AG09309 (cell line): ENCODE measurements at regions not wholly inside any gene's neighbourhood (a gene's known extent, or its start where the extent isn't known, plus 50 kb on each side); places are given as distances from the start of the nearest gene placed in this dataset.

ENCODE experiments used
- DNase-seq: peaks from one replicate; pipeline ENCODE4 v3.0.0-alpha.2; 2010; ENCODE audit warnings: low read depth
- H3K4me3 ChIP-seq: 2 replicates; pipeline ENCODE4 v1.5.1; 2011; ENCODE audit warnings: mild to moderate bottlenecking, low read depth, low read length, moderate library complexity; ENCODE audit not compliant: control insufficient read depth
- TF ChIP-seq, protein P1 (sequence below): IDR thresholded peaks from 2 replicates; pipeline ENCODE4 v1.5.1; 2011; ENCODE audit warnings: mild to moderate bottlenecking, low read depth, low read length, inconsistent platforms; ENCODE audit not compliant: insufficient read depth, control insufficient read depth; ENCODE audit errors: missing control alignments

DNA sequence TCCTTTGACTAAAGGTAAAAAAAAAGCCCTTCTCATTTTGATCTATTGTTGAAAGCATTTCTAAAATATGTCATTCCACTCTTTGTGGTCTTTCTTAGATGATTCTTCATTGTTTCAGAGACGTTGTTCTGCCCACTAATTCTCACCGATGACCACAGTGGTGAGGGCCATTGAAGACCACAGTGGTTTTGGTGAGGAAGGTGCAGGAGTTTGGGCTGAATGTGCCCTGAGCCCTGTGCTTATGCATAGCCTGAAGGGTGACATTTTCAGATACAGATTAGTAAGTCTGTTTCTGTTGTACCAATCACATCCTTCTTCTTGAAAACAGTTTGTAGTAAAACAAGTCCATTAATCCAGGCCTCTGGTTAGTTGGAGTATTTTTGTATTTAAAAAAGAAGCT lies 251.3 kb upstream of the ATP5MC3 start:
- TF ChIP-seq, protein P1, sequence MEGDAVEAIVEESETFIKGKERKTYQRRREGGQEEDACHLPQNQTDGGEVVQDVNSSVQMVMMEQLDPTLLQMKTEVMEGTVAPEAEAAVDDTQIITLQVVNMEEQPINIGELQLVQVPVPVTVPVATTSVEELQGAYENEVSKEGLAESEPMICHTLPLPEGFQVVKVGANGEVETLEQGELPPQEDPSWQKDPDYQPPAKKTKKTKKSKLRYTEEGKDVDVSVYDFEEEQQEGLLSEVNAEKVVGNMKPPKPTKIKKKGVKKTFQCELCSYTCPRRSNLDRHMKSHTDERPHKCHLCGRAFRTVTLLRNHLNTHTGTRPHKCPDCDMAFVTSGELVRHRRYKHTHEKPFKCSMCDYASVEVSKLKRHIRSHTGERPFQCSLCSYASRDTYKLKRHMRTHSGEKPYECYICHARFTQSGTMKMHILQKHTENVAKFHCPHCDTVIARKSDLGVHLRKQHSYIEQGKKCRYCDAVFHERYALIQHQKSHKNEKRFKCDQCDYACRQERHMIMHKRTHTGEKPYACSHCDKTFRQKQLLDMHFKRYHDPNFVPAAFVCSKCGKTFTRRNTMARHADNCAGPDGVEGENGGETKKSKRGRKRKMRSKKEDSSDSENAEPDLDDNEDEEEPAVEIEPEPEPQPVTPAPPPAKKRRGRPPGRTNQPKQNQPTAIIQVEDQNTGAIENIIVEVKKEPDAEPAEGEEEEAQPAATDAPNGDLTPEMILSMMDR, result no peak
- no peak overlapping the region for H3K4me3 ChIP-seq
- no peak for DNase-seq

DNA sequence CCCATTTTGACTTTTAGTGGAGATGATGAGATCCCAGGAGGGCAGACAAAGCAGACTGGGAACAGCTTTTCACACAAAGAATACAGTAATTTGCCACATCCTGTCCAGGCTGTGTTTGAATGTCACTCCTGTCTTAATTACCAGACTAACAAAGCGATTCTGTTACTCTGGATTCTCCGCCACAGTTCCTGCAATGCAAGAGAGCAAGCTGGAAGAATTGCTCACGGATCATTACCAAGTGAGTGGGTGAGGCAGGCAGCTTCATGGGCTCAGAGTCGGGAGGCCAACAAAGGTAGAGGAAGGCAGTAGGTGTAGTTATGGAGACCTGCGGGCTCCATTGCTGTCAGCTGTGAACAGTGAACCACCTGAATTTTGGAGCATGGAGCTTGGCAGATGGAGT lies 250.5 kb upstream of the ATP5MC3 start:
- TF ChIP-seq, protein P1, result no peak
- no peak for DNase-seq
- H3K4me3 ChIP-seq, result no peak overlapping the region

DNA sequence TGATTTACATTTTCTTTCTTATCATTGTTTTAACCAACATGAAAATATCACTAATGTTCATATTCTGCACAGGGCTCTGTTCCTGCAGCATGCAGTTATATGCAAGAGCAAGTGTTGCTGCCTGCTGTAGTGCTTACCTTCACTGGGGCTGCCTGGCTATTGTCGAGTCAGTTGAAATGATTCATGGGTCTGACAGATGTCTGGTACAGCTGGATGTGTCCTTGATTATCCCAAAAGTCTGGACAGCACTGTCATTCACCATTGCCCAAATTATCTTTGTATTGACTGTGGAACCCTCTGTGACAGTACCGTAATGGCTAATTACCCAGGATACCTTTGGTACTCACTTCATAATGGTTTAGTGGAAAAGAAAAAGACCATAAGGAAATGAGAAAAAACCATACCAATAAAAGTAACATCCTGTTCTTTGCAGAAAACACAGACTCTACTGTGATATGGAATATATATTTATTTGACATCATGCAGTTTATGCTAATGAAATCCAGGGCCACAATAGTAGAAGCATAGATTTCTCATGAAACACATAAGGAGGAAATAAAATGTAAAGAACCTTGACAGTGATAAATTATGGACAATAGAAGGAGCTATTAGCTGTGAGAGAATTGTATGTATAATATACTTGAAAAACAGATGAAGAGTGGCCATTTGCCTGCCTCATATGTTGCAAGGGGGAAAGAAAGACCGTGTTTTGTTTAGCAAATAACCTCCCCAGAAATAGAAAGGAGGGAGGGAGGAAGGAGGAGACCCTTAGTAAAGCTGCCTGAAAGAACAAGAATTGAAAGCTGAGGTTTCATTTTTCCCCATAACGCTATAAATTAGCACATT lies 249.8 kb upstream of the ATP5MC3 start:
- H3K4me3 ChIP-seq, result no peak overlapping the region
- no peak for DNase-seq
- TF ChIP-seq, protein P1, result no peak

DNA sequence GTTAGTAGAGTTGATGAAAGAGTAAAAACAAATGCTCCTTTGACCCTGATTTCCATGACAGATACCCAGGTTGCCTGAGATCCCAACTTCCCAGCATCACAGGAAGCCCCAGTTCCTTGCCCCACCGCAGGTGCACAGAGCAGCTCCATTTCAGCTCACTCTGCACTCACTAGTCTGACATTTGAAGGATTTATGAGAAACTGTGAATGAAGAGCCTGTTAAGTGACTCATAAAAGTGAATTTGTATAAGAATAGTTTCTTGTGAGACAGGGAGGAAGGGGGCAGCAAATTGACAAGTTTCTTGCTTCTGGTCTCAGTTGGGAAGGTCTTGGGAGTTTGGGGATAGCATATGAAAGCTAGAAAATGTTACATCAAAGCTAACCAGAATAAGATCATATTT lies 248.7 kb upstream of the ATP5MC3 start:
- DNase-seq, result no peak

DNA sequence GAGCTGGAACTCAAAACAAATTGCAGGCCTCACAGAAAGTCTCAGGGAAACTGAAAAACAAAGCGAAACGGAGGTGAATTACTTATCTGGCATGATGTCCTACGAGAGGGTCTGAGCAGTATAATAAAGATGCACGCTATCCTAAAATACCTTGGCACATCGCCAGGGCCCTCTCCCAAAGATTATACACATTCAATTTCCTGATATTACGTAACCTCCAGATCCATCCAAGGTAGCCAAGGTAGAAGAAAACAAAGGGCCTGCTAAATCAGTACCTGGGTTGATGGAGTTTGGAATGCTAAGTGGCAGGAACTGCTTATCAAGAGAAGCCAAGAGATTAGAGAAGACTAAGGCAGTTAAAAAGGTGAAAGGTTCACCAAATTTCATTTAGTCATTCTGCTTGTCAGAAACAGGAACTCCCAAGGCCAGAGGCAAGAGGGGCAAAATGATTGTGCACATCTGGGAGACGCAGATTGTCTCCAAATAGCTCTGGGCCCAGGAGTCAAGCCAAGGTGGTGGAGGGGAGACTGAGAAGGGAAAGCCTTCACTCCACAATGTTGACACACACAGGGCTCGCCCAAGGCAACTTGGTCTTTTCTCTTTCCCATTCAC lies 236.8 kb upstream of the ATP5MC3 start:
- TF ChIP-seq, protein P1, result no peak
- H3K4me3 ChIP-seq, result no peak overlapping the region
- no peak for DNase-seq

More for the DNA sequence above, 248.7 kb upstream of the ATP5MC3 start:
- TF ChIP-seq, protein P1, result no peak
- H3K4me3 ChIP-seq, result no peak overlapping the region

DNA sequence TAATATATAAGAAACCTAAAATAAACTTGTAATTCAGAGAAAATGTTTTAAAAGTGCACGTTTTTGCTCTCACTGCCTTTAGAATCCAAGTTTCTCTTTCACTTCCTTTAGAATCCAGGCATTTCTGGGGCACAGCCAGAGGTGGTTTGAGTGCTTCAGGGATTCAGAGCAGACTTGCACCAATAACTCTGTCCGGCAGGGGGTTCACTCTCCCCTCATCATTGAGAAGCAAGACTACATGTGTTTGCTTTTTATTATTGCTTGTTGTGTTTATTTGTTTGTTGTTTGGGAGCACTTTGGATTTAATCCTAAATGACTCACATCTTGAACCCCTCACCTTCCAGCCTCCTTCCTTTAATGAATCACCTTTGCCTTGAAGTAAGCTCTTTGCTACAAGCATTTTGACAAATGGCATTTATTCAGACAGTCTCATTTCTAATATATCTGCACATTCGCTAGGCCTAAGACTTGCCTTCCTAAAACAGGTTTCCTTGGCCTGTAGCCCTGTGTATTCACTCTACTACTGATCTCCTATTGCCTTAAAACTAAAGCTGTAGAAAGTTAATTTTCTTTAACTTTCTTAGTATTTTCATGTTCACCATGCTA lies 233.5 kb upstream of the ATP5MC3 start:
- no peak overlapping the region for H3K4me3 ChIP-seq
- TF ChIP-seq, protein P1, result peak; percentile 82
- peak; percentile 35 for DNase-seq
